ENCODE measurements at regions not wholly inside any gene's neighbourhood (a gene's known extent, or its start where the extent isn't known, plus 50 kb on each side); places are given as distances from the start of the nearest gene placed in this dataset.
A peak's percentile ranks its signal among the peaks of the same experiment; 100 is the strongest.
"Not testable (repeated sequence)": the region's sequence is repeated elsewhere in the genome, so short reads cannot be mapped to it uniquely, and the experiment has no call there.

GRCh38 chr4:18803781-18804180 is 782.2 kb upstream of the LCORL start:
- no peak for DNase-seq (ENCODE audit: low read depth, low spot score)

GRCh38 chr4:18798123-18798522 is 776.6 kb upstream of the LCORL start:
- no peak for DNase-seq (ENCODE audit: low read depth, low spot score)

DNA sequence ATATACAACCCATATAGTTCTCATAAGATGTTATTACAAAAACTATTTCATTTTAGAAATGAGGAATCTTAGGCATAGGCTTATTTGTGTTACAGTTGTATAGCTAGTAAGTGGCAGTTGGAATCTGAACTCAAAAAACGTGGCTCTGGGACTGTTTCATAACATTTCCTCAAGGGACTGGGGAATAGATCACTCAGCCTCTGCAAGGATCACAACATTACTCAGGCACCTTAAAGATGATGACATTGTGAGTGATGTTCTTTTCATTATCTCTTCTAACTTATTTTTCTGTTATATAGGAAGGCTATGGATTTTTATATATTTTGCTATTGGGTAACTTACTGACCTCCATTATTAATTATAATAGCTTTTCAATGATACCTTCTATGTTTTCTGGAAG is 774.2 kb upstream of the LCORL start:
- no peak for DNase-seq (ENCODE audit: low read depth, low spot score)

GRCh38 chr4:18777190-18777930 is 755.8 kb upstream of the LCORL start:
- no peak for DNase-seq (ENCODE audit: low read depth, low spot score)

DNA sequence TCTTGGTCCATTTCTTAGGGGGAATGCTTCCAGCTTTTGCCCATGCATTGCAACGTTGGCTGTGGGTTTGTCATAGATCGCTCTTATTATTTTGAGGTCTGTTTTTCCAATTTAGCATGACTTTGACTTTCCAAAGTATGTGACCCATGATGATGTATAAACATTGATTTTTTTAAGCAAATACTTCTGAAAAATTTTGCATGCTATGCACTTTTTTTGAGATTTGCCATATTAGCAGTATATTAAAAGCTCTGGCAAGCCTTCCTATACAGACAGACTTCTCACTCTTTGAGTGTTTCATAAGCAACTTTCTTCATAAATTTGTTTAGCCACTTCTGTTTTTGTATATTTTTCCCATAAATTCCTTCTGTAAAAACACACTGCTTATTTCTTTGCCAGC is 746.4 kb upstream of the LCORL start:
- no peak for DNase-seq (ENCODE audit: low read depth, low spot score)

- DNase-seq (ENCODE audit: low read depth, low spot score): no peak
These were observed 735.1 kb upstream of the LCORL start for GRCh38 chr4:18756671-18757070.

GRCh38 chr4:18754180-18754579 is 732.6 kb upstream of the LCORL start:
- no peak for DNase-seq (ENCODE audit: low read depth, low spot score)

DNA sequence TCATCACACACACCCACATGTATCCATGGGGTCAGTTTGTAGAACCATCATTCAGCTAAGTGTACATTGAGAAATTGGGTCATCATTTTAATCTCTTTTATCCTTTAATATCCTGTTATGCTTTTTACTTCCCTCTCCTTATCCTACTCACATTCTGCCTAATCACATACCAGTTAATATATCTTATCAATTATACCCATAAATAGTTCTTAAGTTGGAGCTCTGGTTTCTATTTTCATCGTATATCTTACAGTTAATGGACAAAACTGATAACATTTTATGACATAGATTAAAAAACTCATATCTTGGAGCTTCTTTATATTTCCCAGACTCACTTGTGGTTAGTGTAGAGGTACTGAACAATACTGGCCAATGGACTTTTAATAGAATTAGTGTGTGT is 729.5 kb upstream of the LCORL start:
- no peak for DNase-seq (ENCODE audit: low read depth, low spot score)

DNA sequence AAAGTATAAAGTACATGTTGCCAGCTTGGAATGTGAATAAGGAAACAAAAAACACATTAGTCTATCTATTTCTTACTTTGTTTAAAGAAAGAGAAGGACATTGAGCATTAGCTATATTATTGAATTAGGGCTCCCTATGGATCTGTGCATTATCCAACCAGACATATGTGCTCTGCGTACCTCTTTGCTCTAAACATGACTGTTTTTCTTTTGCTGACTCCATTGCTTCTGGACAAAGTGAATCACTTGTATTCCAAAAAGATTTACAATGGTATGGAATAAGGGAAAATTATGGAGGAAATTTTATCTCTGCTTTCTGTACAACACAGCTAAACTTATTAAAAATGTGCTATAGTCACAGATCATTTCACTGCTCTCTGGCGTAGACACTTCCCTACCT is 727.8 kb upstream of the LCORL start:
- no peak for DNase-seq (ENCODE audit: low read depth, low spot score)

- DNase-seq (ENCODE audit: low read depth, low spot score): no peak
These were observed 715.0 kb upstream of the LCORL start for GRCh38 chr4:18736551-18736950.

- DNase-seq (ENCODE audit: low read depth, low spot score): no peak
These were observed 714.2 kb upstream of the LCORL start for GRCh38 chr4:18735740-18736268.

DNA sequence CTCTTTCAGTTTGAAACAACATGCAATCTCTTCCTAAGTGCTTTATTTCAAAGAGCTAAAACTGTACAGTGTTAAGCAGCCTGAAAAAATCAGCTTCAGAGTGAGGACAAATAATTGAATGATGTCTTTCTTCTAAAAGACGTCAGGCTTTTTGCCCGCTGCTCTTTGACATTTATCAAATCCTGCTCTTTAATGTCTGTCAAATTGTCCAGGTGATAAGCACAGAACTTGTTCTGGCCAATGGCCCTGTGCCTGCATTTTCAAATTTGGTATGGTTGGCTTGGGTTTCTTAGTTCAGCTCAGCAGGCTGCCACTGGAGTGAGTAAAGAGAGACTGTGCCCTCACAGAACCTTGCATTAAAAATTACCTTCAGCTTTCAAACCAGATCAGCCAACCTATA is 712.9 kb upstream of the LCORL start:
- peak; percentile 5 for DNase-seq (ENCODE audit: low read depth, low spot score)

- DNase-seq (ENCODE audit: low read depth, low spot score): no peak
These were observed 712.4 kb upstream of the LCORL start for GRCh38 chr4:18733961-18734360.

- DNase-seq (ENCODE audit: low read depth, low spot score): peak; percentile 5
These were observed 701.2 kb upstream of the LCORL start for GRCh38 chr4:18722748-18723191.

DNA sequence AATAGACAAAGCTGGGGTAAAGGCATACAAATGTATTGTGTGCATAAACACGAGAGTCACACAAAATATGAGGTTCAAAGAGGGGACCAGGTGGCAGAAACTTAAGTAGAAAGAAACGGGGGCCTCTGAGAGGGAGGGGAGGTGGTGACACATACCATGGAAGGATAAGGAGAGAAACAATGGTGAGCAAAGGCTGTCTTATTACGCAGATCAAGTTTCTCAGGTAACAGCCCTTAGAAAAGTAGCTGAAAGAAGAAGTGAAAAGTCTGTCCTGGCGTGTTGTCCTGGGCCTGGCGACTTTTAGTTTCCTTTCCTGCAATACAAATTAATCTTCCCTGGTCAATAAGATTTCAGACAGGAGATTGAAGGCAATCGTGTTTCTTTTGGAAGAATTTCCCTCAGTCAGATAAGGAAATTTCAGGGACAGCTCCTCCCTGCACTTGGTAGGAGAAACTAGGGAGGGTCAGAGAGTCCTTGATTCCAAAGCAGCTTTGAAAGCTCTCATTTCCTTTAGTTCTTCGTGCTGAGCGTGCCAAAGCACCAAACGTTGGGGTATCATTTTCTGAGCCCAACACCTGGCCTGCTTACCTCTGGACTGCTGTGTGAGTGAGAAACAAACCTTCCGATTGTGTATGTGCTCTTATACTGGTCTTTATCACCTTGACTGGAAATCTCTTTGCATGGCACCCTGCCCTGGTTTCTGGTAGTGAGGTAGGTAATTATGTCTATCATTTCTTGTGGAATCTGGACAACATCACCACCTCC is 676.7 kb upstream of the LCORL start:
- DNase-seq (ENCODE audit: low read depth, low spot score): no peak

- DNase-seq (ENCODE audit: low read depth, low spot score): no peak
These were observed 674.4 kb upstream of the LCORL start for GRCh38 chr4:18695733-18696527.

DNA sequence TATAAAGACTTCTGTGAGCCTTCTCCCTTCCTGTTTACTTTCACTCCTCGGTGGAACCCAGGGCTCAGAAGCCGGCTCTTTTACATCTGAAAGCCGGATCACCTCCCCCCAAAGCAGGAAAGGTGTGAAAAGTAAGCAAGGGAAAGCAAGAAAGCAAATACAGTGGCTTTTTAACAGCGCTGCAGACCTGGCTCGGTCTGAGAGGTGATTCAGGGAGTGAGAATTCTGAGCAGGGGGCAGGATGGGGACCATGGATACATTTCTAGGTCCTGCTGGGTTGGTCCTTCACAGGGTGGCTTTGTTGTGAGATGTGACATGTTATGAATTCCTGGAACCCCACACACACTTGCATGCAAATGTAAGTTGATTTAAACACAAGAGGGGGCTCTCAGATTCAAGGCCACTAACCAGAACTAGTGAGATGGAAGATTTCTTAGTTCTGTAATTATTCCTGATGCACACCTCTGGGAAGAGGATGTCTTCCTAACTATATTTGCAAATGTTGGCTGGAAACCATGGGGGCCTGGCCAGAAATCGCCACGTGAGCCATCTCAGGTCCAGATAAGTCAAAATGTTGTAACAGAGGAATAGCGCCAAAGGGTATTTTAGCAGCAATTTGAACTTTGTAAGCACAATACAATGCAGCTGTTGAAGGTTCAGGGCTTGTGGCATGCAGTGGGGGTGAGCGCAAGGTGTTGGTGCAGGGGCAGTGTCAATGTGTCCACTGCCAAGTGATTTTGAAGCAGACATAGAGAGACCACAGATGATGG is 670.1 kb upstream of the LCORL start:
- peak; percentile 35 for DNase-seq (ENCODE audit: low read depth, low spot score)

GRCh38 chr4:18690291-18690955 is 668.9 kb upstream of the LCORL start:
- no peak for DNase-seq (ENCODE audit: low read depth, low spot score)

DNA sequence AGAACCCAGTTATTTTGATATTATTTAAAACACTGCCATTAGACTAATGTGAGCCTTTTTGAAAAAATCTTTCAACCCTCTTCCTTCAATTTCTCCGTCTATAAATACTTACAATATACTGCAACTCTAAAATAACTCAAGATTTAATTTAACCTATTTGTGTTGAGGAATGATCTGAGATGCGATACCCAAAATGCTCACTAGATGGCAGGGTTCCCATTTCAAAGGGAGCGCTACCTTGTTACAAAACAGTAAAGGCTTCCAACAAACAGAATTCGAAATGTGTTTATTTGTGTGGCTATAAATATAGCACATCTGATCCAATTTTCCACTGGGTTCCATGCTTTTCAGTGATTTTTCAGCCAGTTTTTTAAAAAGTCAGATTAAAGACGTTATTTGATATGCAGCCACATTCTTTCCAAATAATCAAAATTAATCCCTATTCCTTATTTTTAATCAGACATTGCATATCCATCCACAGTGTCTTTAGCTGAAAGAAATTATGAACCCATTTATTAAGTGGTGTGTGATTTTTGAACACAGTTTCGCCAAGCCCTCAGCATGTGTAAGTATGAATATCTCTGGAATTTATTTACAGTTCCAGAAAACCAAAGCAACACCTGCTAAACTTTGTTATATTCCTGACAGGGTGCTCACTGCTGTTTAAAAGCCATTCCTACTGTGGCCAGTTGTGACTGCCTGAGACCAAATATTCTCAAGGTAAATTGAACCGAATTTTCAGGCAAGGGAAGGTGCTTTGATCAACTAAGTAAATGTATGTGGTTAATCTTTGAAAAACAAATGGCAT is 668.0 kb upstream of the LCORL start:
- DNase-seq (ENCODE audit: low read depth, low spot score): peak; percentile 83

DNA sequence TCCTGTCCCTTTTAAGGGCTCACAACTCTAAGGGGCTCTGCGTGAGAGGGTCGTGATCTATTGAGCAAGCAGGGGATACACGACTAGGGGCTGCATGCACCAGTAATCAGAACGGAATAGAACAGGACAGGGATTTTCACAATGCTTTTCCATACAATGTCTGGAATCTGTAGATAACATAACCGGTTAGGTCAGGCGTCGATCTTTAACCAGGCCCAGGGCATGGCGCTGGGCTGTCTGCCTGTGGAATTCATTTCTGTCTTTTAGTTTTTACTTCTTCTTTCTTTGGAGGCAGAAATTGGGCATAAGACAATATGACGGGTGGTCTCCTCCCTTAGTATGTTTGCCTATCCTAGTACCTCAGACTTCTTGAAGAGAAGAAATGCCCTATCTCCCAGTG is 666.8 kb upstream of the LCORL start:
- DNase-seq (ENCODE audit: low read depth, low spot score): not testable (repeated sequence)

Data from astrocyte of the hippocampus (primary cell).